Pancreas (tissue), 10 donors: ENCODE measurements at regions not wholly inside any gene's neighbourhood (a gene's known extent, or its start where the extent isn't known, plus 50 kb on each side); places are given as distances from the start of the nearest gene placed in this dataset.

Experiments
- ATAC-seq, 4 donors: fragments of 200-7000 bp; cut with Tn5 transposase; one replicate each; pipeline versions ENCODE4 v1.8.0 to v1.9.1; 2020; ENCODE audit warnings: mild to moderate bottlenecking in 4 of 4, moderate library complexity in 4 of 4
- DNase-seq, 6 donors: peaks; one replicate each; pipeline ENCODE4 v3.0.0-alpha.2; 2020
- FAIRE-seq: peaks from 2 replicates; lab custom pipeline; 2012; peaks lifted over from hg19 to GRCh38; lab: Jason Lieb, UNC
- H3K27ac ChIP-seq, 4 donors: fragments of 200-600 bp; sonication (generic); 1 replicate in 3 of 4; 2 replicates in 1 of 4; pipeline versions ENCODE4 v1.5.0 to v1.8.0; 2020
- H3K27me3 ChIP-seq, 4 donors: fragments of 200-600 bp; one replicate each; pipeline ENCODE4 v1.8.0; 2021
- H3K36me3 ChIP-seq, 3 donors: fragments of 200-600 bp; sonication (generic) in 1 of 3; one replicate each; pipeline versions ENCODE4 v1.5.0 to v1.8.0; 2020 to 2021
- H3K4me1 ChIP-seq, 3 donors: fragments of 200-600 bp; one replicate each; pipeline ENCODE4 v1.8.0; 2021
- H3K4me3 ChIP-seq, 4 donors: fragments of 200-600 bp; sonication (generic) in 2 of 4; one replicate each; pipeline versions ENCODE4 v1.5.0 to v1.8.0; 2020 to 2021
- H3K9me3 ChIP-seq, 4 donors: fragments of 200-600 bp; one replicate each; pipeline ENCODE4 v1.8.0; 2021
- WGBS, 2 donors: extraction: QIAGEN DNeasy Blood & Tissue Kit; methylation state at CpG; one replicate each; pipeline ENCODE4 v1.1.7; 2013; 5-methylcytosine and 5-hydroxymethylcytosine counted together
- intact Hi-C, 3 donors: fragments of 100-400 bp; cut with DNase I; formaldehyde crosslinking; loops; one replicate each; pipeline versions ENCODE4 v1.11.1 to v1.14.2; 2022
- TF ChIP-seq, protein P1 (sequence below), 4 donors: fragments of 200-600 bp; sonication (generic) in 3 of 4; IDR thresholded peaks; one replicate each; pipeline versions ENCODE4 v1.5.0 to v1.8.0; 2021; ENCODE audit warnings: antibody characterized with exemption in 4 of 4
- donor health status: healthy with polysubstance abuse.
- donor health status: DM: no; HTN: no; CAD: no; lungs with moderate emphysema.
- donor health status: DM: no; HTN: no; CAD: no.
- donor health status: control.
- donor health status: control.
- donor health status: Bipolar disorder and iron deficiency.
- donor health status: DM: yes; HTN: yes; CAD: no.
- donor health status: DM: no; HTN: no; CAD: no.
- donor health status: DM: no; HTN: no; CAD: no.
- donor health status: DM: yes; HTN: yes; CAD: no.

DNA sequence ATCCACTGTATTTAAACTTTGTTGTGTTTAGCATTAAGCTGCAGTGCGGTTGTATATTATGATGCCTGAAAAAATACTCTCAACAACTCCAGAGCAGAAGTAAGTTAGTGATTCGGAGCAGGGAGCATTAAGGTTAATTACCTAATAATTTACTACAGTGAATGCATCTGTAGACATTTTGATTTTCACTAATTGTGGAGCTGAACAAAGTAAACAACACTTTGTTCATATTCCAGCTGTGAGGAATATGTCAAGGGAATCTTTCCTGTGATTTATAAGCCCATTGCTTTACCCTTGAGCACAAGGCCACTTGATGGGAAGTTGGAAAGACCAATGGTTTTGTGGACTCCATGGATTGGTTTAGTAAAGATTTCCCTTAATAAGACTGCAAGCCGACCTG lies 77.1 kb downstream of the CBLN4 start:
- no peaks in the 10 kb centered on the region for H3K9me3 ChIP-seq
- FAIRE-seq (no peak), DNase-seq (no peak), ATAC-seq (no peak)
- 44 to 65% methylated on average over 3 of the region's 3 CpGs for WGBS, 2 donors
- no peaks in the 10 kb centered on the region for H3K27me3 ChIP-seq
- H3K4me3 ChIP-seq: no peak overlapping the region
- TF ChIP-seq, protein P1, sequence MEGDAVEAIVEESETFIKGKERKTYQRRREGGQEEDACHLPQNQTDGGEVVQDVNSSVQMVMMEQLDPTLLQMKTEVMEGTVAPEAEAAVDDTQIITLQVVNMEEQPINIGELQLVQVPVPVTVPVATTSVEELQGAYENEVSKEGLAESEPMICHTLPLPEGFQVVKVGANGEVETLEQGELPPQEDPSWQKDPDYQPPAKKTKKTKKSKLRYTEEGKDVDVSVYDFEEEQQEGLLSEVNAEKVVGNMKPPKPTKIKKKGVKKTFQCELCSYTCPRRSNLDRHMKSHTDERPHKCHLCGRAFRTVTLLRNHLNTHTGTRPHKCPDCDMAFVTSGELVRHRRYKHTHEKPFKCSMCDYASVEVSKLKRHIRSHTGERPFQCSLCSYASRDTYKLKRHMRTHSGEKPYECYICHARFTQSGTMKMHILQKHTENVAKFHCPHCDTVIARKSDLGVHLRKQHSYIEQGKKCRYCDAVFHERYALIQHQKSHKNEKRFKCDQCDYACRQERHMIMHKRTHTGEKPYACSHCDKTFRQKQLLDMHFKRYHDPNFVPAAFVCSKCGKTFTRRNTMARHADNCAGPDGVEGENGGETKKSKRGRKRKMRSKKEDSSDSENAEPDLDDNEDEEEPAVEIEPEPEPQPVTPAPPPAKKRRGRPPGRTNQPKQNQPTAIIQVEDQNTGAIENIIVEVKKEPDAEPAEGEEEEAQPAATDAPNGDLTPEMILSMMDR (IDR thresholded peaks at IDR 0.05): no peak
- H3K27ac ChIP-seq: no peak overlapping the region
- H3K36me3 ChIP-seq: no peaks in the 10 kb centered on the region
- no peaks in the 10 kb centered on the region for H3K4me1 ChIP-seq
- intact Hi-C loops: no loop called here

DNA sequence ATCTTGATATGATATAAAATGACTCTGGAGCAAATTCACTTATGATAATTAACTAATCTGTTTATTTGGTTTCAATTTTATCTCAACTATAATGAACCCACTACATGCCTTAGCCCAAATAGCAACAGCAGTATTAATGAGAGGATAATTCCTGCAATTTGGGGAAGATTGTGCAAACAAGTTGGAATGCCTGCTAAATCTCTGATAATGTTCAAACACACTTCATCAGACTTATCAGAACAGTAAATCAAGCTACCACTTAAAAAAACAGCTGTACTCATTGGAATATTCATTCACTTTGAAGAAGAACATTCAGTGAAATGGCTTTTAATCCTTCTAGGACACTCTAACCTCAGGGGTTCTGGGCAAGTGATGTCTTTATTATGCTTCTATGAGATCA lies 85.4 kb downstream of the CBLN4 start:
- no peak for FAIRE-seq
- Histone ChIP-seq H3K9me3 (no peaks in the 10 kb centered on the region), H3K27ac (no peak overlapping the region), H3K27me3 (no peaks in the 10 kb centered on the region), H3K4me3 (no peak overlapping the region), H3K36me3 (no peaks in the 10 kb centered on the region), H3K4me1 (no peaks in the 10 kb centered on the region)
- intact Hi-C loops: no loop called here
- no peak for ATAC-seq
- no peak for DNase-seq
- TF ChIP-seq, protein P1 (IDR thresholded peaks at IDR 0.05): no peak

DNA sequence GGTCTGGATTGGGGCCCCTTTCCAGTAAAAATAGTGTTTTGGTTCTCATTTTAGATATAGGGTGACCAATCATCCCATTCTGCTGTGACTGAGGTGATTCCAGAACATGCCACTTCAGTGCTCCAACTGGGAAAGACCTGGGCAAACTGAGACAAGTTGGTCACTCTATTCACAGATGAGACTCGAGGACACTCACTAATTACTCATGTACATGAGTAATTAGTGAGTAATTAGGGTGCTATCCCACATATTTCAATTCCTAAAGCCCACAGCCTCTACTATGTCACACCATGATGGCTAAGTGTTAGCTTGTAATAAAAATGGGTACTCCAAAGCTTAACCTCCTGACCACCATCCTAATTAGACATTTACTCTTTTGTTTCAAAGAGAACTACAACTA lies 86.0 kb downstream of the CBLN4 start:
- intact Hi-C loops: no loop called here
- no peaks in the 10 kb centered on the region for H3K36me3 ChIP-seq
- DNase-seq (no peak), ATAC-seq (no peak), FAIRE-seq (no peak)
- no peak overlapping the region for H3K4me3 ChIP-seq
- TF ChIP-seq, protein P1 (IDR thresholded peaks at IDR 0.05): no peak
- no peaks in the 10 kb centered on the region for H3K9me3 ChIP-seq
- H3K27me3 ChIP-seq: no peaks in the 10 kb centered on the region
- H3K4me1 ChIP-seq: no peaks in the 10 kb centered on the region
- WGBS, 2 donors: 9 to 13% methylated on average over 1 of the region's 1 CpG
- H3K27ac ChIP-seq: no peak overlapping the region

DNA sequence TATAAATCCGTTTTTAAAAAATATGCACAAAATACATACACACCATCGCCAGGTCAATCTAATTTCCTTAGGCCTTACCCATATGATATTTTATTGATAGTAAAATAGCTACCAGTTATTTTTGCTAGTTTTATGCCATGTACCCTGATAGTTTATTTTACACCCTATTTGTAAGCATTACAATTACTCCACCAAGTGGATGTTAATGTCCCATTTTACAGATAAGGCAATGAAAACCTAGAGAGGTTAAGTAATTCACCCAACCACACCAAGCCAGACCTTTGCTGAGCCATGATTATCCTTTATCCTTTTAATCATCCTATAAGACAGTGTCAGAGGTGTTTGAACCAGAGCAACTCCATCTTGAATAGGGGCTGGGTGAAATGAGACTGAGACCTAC lies 86.8 kb downstream of the CBLN4 start:
- intact Hi-C loops: no loop called here
- DNase-seq (no peak), FAIRE-seq (no peak), ATAC-seq (no peak)
- TF ChIP-seq, protein P1 (IDR thresholded peaks at IDR 0.05): no peak
- Histone ChIP-seq H3K9me3 (no peaks in the 10 kb centered on the region), H3K27ac (no peak overlapping the region), H3K4me3 (no peak overlapping the region), H3K4me1 (no peaks in the 10 kb centered on the region), H3K27me3 (no peaks in the 10 kb centered on the region), H3K36me3 (no peaks in the 10 kb centered on the region)
- WGBS, 2 donors: 63 to 76% methylated on average over 2 of the region's 2 CpGs

DNA sequence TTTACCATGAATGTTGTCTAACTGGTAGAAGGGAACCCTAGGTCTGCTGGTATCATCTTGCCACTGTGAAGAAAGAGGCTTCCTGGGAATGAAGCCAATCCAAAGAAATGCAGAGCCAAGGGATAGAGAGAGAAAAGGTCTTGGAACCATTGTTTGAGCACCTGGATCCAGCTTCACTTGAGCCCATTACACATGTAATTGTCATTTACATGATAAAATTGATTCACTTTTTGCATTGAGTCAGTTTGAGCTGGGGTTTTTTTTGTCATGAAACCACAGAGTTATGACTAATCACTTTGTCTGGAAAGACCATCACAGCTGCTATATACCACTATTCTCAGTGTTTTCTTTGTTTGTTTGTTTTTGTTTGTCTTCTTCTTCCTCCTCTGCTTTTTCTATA lies 112.3 kb downstream of the CBLN4 start:
- H3K27me3 ChIP-seq: no peaks in the 10 kb centered on the region
- no peaks in the 10 kb centered on the region for H3K9me3 ChIP-seq
- TF ChIP-seq, protein P1 (IDR thresholded peaks at IDR 0.05): no peak
- DNase-seq (no peak), FAIRE-seq (no peak), ATAC-seq (no peak)
- no peaks in the 10 kb centered on the region for H3K36me3 ChIP-seq
- intact Hi-C loops: no loop called here
- H3K4me1 ChIP-seq: no peaks in the 10 kb centered on the region
- no peak overlapping the region for H3K27ac ChIP-seq
- H3K4me3 ChIP-seq: no peak overlapping the region
